LNCAP (cell line): ENCODE measurements at regions not wholly inside any gene's neighbourhood (a gene's known extent, or its start where the extent isn't known, plus 50 kb on each side); places are given as distances from the start of the nearest gene placed in this dataset.

Experiments used
- TF ChIP-seq, protein P1 (sequence below): fragments of 450-650 bp; IDR thresholded peaks from 2 replicates; pipeline ENCODE4 v1.5.1; 2017; ENCODE audit warnings: mild to moderate bottlenecking

DNA sequence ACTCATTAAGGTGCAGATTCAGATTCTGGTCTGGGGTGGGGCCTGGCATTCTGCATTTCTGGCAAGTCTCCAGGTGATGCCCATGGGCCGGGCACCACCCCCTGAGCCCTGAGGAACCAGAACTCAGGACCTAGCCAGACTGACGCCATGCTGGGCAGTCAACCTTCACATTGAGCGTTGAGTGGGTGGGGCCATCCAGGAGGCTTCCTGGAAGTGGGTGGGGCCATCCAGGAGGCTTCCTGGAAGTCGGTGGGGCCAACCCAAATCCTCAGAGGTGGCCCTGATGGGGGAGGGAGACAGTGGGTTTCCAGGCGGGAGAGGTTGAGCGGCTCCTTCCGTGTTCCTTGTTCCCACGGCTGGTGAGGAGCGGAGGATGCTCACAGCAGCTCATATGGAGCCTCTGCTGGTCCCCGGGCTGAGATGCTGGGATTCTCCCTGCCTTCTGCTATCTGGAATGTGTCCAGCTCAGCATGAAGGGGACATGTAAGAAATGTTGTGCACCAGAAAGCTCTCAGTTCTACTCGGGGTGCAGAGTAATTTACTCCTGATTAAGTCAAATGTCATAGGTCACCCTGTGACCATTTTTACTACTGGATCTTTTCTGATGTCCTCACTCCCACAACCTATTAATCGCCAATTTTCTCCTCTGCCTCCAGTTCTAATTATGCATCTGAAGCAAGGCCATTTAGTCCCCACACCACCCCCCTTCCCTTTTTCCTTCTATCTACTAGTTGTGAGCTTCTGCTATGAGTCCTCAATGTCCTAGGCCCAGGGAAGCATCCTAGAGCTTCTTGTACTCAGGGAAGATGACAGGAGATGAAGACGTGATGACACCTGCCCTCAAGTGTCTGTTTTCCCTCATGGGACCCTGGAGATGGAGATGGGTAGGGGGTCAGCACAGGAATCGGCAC, 435.4 kb downstream of the PTPRU start:
- TF ChIP-seq, protein P1, sequence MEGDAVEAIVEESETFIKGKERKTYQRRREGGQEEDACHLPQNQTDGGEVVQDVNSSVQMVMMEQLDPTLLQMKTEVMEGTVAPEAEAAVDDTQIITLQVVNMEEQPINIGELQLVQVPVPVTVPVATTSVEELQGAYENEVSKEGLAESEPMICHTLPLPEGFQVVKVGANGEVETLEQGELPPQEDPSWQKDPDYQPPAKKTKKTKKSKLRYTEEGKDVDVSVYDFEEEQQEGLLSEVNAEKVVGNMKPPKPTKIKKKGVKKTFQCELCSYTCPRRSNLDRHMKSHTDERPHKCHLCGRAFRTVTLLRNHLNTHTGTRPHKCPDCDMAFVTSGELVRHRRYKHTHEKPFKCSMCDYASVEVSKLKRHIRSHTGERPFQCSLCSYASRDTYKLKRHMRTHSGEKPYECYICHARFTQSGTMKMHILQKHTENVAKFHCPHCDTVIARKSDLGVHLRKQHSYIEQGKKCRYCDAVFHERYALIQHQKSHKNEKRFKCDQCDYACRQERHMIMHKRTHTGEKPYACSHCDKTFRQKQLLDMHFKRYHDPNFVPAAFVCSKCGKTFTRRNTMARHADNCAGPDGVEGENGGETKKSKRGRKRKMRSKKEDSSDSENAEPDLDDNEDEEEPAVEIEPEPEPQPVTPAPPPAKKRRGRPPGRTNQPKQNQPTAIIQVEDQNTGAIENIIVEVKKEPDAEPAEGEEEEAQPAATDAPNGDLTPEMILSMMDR: no peak

- TF ChIP-seq, protein P1: no peak
Measured at GRCh38 chr1:29670752-29671151, 434.4 kb downstream of the PTPRU start.

DNA sequence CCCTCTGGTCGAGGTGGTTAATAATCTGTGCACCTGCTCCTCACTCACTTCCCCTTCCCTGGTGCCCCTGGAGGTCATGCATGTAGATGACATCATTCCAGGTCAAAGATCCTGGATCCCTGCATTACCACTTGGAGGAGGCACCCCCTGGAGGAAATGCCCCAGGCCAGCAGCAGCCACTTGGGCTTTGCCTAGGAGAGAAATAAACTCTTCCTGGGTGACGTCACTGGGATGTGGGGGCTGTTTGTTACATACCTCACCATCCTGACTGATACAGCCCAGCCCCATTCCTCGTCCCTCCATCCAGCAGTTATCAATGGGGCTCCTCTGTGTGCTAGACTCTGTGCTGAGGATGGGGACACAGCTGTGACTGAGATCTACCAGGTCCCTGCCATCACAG, 433.6 kb downstream of the PTPRU start:
- TF ChIP-seq, protein P1: no peak

DNA sequence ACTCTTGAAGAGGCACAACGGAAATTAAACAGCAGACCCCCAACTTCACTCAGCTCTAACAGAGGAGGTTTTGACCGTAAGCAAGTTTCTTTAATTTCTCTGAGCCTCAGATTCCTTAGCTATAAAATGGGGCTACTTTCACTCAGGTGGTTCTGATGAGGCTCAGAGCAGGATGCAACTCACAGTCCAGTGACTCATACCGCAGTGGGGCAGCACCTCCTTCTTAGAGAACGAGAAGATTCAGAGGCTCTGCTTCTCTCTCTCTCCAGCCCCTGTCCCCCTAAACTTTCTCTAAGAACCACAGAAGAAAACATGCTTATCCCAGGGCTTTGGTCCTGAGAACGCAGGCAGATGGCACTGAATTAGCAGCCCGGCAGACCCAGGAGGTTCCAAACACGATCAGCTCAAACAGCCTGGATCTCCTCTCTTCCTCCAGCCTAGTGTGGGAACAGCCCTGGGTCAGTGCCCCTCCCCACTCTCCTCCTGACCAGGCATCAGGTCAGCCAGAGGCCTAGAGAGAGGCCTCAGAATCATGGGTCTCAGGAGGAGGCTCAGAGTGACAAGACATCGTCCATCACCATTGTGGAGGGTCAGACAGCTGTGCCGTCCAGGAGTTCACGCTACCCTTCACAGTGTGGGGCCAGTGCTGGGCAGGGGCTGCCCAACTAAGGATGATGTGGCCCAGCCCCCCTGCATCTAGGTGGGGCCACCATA, 433.0 kb downstream of the PTPRU start:
- TF ChIP-seq, protein P1: no peak

DNA sequence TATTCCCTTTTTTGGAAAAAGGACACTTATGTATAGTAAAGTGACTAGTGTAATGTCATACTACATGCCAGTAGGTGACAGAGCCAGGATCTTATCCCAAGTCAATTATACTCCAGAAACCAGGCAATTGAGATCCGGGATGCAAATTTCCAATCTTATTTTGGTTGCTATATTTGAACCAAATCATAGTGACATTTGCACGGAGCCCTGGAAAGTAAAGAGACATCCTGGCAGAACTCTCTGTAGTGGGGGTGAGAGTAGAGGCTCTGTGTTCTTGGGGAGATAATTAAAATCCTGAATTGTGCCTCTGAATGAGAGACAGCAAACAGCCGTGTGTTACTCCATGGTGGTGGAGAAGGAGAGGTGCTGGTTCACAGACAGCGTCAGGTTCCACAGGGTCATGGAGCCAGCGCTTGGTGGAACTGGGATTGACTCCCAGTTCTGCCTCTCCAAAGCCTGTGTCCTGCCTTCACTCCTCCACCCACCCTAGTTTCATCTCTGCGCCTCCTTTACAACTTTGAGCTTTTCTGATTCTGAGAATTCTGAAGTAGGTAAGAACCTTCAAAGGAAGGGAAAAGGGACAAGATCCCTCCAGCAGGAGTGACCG, 432.3 kb downstream of the PTPRU start:
- TF ChIP-seq, protein P1: no peak

DNA sequence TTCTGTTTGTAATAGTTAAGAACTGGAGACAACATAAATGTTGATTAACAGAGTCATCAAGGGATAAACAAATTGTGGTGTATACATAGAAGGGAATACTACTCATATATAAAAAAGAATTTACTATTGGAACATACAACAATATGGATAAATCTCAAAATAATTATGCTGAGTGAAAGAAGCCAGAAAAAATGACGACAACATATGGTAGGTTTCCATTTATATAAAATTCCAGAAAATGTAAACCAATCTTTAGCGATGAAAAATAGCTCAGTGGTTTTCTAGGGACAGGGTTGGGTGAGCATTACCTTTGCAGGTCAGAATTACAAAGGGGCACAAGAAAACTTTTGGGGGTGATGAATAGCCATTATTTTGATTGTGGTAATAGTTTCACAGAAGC, 431.6 kb downstream of the PTPRU start:
- TF ChIP-seq, protein P1: no peak

DNA sequence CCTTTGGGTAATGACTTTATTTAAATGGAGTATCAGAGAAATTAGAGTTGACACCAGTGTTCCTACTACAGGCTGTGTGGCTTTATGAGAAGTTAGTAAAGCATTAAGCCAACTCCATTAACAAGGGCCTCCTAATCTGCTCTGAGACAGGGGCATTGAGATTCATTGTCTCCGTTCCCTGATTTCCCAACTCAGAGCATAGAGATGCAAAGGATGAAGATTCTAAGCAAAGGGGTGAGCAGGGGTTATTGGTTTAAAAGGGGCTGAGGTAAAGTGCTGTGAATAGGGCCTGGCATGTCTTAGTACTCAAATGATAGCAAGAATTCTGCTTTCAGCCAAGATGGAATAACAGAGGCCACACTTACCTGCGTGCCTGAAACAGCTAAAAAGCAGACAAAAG, 428.4 kb downstream of the PTPRU start:
- TF ChIP-seq, protein P1: no peak
